ENCODE measurements at regions not wholly inside any gene's neighbourhood (a gene's known extent, or its start where the extent isn't known, plus 50 kb on each side); places are given as distances from the start of the nearest gene placed in this dataset.

GRCh38 chr10:3528271-3528670 lies 256.7 kb downstream of the KLF6 start:
- TF ChIP-seq EZH2 (IDR thresholded peaks at IDR 0.05; ENCODE audit: borderline replicate concordance, low read depth, low read length, severe bottlenecking) = no peak
- no peak for TF ChIP-seq JUN (IDR thresholded peaks at IDR 0.05; ENCODE audit: borderline replicate concordance, insufficient read depth, insufficient read length, low read depth)
- TF ChIP-seq MAX (IDR thresholded peaks at IDR 0.05; ENCODE audit: insufficient read depth, insufficient read length) = no peak
- no peak for TF ChIP-seq POLR2A (IDR thresholded peaks at IDR 0.05; ENCODE audit: low read depth, low read length)
- POLR2A ChIA-PET = no interaction called here
- no peaks in the 10 kb centered on the region for H3K36me3 ChIP-seq (ENCODE audit: control insufficient read depth in 2 of 2, extremely low read depth in 1 of 2, insufficient read depth in 2 of 2, low read length in 2 of 2)
- no peak for FAIRE-seq
- no peak overlapping the region for H3K4me3 ChIP-seq (replicated peaks in 1 of 3; ENCODE audit: insufficient read depth in 1 of 3, low read depth in 1 of 3, low read length in 3 of 3)
- H4K20me1 ChIP-seq (replicated peaks; ENCODE audit: control insufficient read depth, extremely low read depth, insufficient read depth, low read length) = no peaks in the 10 kb centered on the region
- dilution Hi-C loops (cut with MboI; ENCODE audit: extremely low pct_ligation_motif_present, low sequenced_read_pairs) (no loop called here), intact Hi-C loops (cut with micrococcal nuclease) (no loop called here)
- H2AFZ ChIP-seq (ENCODE audit: low read depth, low read length) = no peak overlapping the region
- no TSS peak for BruUV-seq (replicated peaks)
- CTCF ChIA-PET = interaction anchor here (2.5 kb wide), 1 partner anchor 14 kb away, joined by 5 read pairs; no protein-coding TSS in a partner anchor
- no peak overlapping the region for H3K27ac ChIP-seq (ENCODE audit: insufficient read depth, low read depth, low read length)
- no peak for DNase-seq (ENCODE audit: low read depth, low spot score)
- no peak overlapping the region for H3K9ac ChIP-seq (replicated peaks; ENCODE audit: extremely low read depth, insufficient read depth, low read length)
- H3K9me3 ChIP-seq (replicated peaks; ENCODE audit: control insufficient read depth, insufficient read depth, low read length) = no peaks in the 10 kb centered on the region
- no peaks in the 10 kb centered on the region for H3K9me1 ChIP-seq (replicated peaks; ENCODE audit: control insufficient read depth, extremely low read depth, insufficient read depth, low read length)
- peaks cover 7% of the 10 kb centered on the region for H3K4me1 ChIP-seq (ENCODE audit: control insufficient read depth, extremely low read depth, insufficient read depth, low read length)
- peaks cover 0 to 2% of the 10 kb centered on the region in 2 experiments for H3K27me3 ChIP-seq (ENCODE audit: control insufficient read depth in 2 of 2, insufficient read depth in 2 of 2, low read length in 2 of 2)
- no peaks in the 10 kb centered on the region for H3K79me2 ChIP-seq (ENCODE audit: control insufficient read depth, insufficient read depth, low read length)
- H3K4me2 ChIP-seq (ENCODE audit: insufficient read depth, low read length) = no peak overlapping the region

- Histone ChIP-seq H3K27ac (ENCODE audit: insufficient read depth, low read depth, low read length) (no peak overlapping the region), H3K4me1 (ENCODE audit: control insufficient read depth, extremely low read depth, insufficient read depth, low read length) (peaks cover 7% of the 10 kb centered on the region), H3K4me3 (replicated peaks in 1 of 3; ENCODE audit: insufficient read depth in 1 of 3, low read depth in 1 of 3, low read length in 3 of 3) (no peak overlapping the region), H3K79me2 (ENCODE audit: control insufficient read depth, insufficient read depth, low read length) (no peaks in the 10 kb centered on the region), H2AFZ (ENCODE audit: low read depth, low read length) (no peak overlapping the region), H3K9ac (replicated peaks; ENCODE audit: extremely low read depth, insufficient read depth, low read length) (no peak overlapping the region), H3K27me3 (ENCODE audit: control insufficient read depth in 2 of 2, insufficient read depth in 2 of 2, low read length in 2 of 2) (peaks cover 0 to 1% of the 10 kb centered on the region in 2 experiments), H3K9me1 (replicated peaks; ENCODE audit: control insufficient read depth, extremely low read depth, insufficient read depth, low read length) (no peaks in the 10 kb centered on the region), H3K9me3 (replicated peaks; ENCODE audit: control insufficient read depth, insufficient read depth, low read length) (no peaks in the 10 kb centered on the region), H3K36me3 (ENCODE audit: control insufficient read depth in 2 of 2, extremely low read depth in 1 of 2, insufficient read depth in 2 of 2, low read length in 2 of 2) (no peaks in the 10 kb centered on the region), H4K20me1 (replicated peaks; ENCODE audit: control insufficient read depth, extremely low read depth, insufficient read depth, low read length) (no peaks in the 10 kb centered on the region), H3K4me2 (ENCODE audit: insufficient read depth, low read length) (no peak overlapping the region)
- ChIA-PET POLR2A (no interaction called here), CTCF (interaction anchor here (2.5 kb wide), 1 partner anchor 14 kb away, joined by 5 read pairs; no protein-coding TSS in a partner anchor)
- intact Hi-C loops (cut with micrococcal nuclease) = no loop called here
- DNase-seq (ENCODE audit: low read depth, low spot score) = no peak
- no peak for TF ChIP-seq MAX (IDR thresholded peaks at IDR 0.05; ENCODE audit: insufficient read depth, insufficient read length)
- no peak for TF ChIP-seq FOS (IDR thresholded peaks at IDR 0.05; ENCODE audit: borderline replicate concordance, insufficient read depth, low read length)
- TF ChIP-seq GATA2 (IDR thresholded peaks at IDR 0.05; ENCODE audit: insufficient read depth, insufficient read length, low read depth, low read length) = no peak
- TF ChIP-seq EZH2 (IDR thresholded peaks at IDR 0.05; ENCODE audit: borderline replicate concordance, low read depth, low read length, severe bottlenecking) = no peak
- no peak for TF ChIP-seq CTCF (IDR thresholded peaks at IDR 0.05; ENCODE audit: extremely low read depth in 1 of 2, insufficient read depth in 1 of 2, low read depth in 1 of 2, low read length in 2 of 2)
- TF ChIP-seq MYC (IDR thresholded peaks at IDR 0.05; ENCODE audit: low read depth, low read length) = no peak
- no peak for TF ChIP-seq POLR2AphosphoS5 (IDR thresholded peaks at IDR 0.05; ENCODE audit: insufficient read depth, low read depth, low read length)
- no peak for TF ChIP-seq JUN (IDR thresholded peaks at IDR 0.05; ENCODE audit: borderline replicate concordance, insufficient read depth, insufficient read length, low read depth)
- TF ChIP-seq POLR2A (IDR thresholded peaks at IDR 0.05; ENCODE audit: low read depth, low read length) = no peak
- no peak for FAIRE-seq
- BruUV-seq (replicated peaks) = no TSS peak
- dilution Hi-C loops (cut with MboI; ENCODE audit: extremely low pct_ligation_motif_present, low sequenced_read_pairs) = no loop called here
Observed at GRCh38 chr10:3527869-3528268, 257.1 kb downstream of the KLF6 start.
